ENCODE measurements at regions not wholly inside any gene's neighbourhood (a gene's known extent, or its start where the extent isn't known, plus 50 kb on each side); places are given as distances from the start of the nearest gene placed in this dataset.

GRCh38 chr4:115596265-115597001 is 483.0 kb upstream of the NDST4 start:
- TF ChIP-seq POLR2AphosphoS5 (IDR thresholded peaks at IDR 0.05) (no peak), EP300 (IDR thresholded peaks at IDR 0.05) (no peak), CTCF (IDR thresholded peaks at IDR 0.05) (no peak), POLR2A (IDR thresholded peaks at IDR 0.05) (no peak)

Measured in sigmoid colon (tissue), 4 donors.